ENCODE measurements at regions not wholly inside any gene's neighbourhood (a gene's known extent, or its start where the extent isn't known, plus 50 kb on each side); places are given as distances from the start of the nearest gene placed in this dataset.

DNA sequence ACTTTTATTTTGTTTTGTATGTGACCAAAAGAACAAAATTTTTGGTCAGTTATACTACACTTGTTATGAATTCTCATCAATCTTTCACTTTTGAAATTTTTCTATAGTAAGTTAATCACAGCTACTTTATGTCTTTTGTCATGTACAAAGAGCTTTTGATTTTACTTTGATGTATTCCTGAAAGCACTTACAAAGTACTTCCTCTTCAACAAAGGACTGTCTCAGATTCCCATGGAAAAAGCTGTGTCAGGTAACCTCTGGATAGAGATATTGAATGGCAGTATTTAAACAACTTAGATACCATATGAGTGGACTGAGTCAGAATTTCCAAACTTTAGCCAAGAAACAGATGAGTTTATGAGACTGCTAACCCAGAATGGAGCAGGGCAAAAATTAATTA lies 689.3 kb upstream of the ATXN8OS start:
- DNase-seq, result no peak

DNA sequence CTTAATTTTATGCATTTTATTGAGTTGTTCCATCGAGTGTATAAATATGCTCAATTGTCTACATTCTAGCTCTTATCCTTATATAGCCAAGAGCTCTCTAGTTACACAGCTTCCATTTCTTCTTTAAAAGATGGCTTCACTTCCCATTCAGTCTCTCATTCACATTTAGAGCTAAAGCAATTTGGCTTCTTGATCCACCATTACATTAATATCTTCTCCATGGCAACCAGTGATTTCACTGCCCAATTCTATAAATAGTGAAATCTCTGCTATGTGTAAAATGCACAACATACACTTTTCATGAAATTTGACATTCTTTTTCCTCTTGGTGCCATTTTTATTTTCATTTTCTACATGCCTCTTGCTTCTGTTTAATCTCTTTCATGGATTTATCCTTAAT lies 696.9 kb upstream of the ATXN8OS start:
- no peak for DNase-seq

DNA sequence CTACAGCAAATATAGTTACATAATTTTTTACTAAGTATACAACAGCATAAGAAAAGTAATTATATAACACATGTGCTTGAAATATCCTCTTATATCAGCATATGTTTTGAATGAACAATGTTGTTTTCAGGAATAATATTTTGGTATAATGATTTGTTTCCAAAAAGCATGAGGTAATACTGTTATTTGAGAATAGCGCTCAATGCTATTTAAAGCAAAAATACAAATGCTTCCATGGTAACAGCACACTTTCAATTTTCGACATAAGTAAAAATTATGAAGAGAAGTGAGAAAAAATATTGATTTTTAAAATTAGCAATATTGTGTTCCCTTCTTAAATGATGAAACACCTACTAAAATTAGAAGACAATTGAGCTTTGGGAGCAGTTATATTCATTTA lies 715.9 kb upstream of the ATXN8OS start:
- DNase-seq, result no peak

DNA sequence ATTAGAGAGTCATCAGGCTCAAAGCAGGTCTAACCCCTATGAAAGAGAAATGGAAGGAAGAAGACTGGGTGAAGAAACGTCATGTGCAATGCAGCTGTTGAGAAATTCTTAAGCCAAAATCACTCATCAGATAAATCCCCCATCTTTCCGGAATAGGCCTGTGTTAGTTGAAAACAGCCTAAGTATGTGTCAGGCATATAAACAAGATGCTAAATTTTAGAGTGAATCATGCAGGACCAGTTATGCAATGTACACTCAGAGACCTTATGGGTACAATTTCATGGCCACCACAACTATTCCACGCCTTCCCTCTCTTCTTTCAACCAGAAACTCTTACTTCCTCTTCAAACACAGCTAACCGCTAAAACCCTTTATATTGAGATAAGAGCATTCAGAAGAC lies 717.7 kb upstream of the ATXN8OS start:
- DNase-seq, result no peak

DNA sequence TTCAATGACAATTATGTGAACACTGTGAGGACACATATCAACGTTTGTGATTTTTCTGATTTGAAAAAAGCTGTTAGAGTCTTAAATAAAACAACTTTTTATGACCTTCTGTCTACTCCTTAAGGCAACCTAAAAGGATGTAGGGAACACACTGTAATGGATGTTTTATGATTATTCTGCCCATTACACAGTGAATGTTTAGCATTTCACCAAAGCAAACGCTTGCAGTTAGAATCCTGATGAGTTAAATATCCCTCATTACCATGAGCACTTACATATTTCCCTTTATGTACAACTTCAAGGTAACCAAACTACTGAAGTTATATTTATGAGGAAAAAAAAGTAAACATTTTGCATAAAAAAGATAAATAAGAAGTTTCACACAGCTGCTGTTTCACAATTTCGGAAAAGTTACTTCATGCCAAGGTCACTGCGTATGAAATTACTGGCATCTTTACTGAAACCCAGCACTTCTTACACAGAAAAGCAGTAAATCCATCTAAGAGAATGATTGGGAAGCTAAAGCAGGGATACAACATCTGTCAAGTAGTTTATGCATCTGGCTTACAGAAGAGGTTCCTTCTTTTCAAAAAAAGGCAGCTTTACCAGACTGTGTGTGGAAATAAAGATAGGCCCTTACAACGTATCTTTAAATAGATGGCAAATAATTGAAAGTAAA lies 733.7 kb upstream of the ATXN8OS start:
- DNase-seq, result no peak

DNA sequence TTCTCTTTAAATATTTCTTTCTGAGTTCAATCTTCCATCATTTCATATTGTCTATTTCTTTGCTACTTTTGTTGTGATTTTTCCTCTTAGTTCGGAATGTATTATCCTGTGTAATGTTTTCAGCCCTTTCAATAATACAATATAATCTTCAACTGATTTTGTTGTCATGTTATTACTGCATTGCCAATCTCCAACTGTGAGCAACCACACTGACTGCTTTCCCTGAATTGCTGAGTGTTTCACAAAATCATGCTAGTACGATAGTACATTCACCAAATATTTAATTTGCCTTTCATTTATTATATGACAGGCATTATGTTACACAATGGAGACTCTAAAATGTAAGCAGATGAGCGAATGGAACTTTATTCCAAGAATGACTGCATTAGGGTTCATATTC lies 744.3 kb upstream of the ATXN8OS start:
- DNase-seq, result no peak

DNA sequence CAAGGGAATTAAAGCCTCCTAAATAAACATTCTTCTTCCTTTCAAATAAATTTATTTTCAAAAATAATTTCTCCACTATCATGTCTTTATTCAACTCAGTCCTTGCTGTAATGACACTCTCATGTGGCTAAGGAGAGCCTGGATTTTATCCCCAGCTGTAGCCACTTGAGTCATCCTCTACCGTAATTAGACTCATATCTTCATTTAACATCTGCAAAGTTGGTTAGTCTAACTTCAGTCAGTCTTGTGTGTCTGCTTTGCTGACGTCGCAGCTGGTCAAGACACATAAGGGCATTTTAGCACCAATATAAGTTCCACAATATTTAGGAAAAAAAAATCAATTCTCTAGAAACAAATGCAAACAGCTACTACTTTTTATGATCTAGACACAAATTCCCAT lies 776.4 kb upstream of the ATXN8OS start:
- DNase-seq, result no peak

DNA sequence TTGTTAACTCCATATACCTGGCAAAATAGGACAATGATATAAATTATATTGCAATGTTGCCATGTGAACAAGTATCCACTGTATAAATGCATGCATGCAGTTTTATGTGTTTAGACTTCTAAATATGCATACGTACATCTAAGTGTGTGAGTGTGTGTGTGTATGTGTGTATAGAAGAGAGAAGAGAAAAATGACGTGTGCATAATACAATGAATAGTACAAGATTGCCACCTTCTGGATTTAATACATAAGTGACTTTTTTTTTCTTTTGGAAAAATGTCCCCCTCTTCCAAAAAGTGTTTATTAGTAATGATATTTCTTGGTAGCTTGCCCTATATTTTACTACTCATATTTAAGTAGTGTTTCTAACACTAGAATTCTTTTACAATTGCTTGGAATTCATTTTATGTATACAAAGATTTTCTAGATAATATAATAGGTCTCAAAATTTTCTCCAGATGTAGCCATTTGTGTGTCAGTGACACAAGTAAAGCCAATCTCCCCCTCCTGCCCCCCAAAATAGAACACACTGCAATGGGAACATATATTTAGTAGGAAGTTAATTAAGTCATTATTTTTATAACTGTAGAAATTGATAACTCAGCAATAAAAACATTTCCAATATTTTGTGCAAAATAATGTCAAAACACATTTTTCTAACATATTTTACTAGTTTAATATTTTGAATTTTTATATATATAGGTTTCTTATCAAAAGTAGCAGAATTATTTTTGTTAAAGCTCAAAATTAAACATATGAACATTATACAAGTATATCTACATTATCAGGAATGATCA lies 783.3 kb upstream of the ATXN8OS start:
- peak; percentile 26 for DNase-seq

DNA sequence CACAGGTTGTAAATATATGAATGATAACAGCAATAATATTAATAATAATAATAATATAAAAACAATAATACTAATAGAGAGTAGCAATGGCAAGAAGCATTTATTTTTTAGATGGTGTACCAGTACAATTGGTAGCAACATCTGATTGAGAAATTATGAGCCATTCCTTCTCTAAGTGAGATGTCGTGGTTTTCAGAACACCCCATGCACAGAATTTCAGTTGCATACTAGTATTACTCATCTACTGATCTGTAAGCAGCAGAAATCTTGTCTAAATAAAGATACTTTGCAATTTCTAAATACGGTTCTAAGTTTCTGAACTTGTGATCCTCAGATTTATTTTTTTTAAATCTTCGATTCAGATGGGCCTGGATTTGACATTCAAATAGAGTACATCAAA lies 788.0 kb upstream of the ATXN8OS start:
- no peak for DNase-seq

DNA sequence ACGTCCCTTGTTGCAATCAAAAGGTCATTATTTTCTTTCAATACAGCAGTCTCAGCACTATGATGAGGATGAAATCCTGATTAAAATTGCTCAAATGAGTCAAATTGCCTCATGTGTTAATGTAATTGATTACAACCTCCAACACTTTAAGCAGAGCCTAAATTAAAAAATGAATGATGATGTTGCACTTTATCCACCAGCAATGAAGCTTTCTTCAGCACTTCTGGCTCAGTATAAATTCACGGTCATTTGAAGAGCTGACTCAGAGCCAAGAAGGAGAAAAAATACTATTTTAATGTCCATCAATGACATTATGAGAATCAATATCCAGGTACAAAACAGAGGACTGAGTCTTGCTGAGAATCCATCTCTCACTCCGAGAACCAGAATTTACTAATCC lies 792.6 kb upstream of the ATXN8OS start:
- no peak for DNase-seq

DNA sequence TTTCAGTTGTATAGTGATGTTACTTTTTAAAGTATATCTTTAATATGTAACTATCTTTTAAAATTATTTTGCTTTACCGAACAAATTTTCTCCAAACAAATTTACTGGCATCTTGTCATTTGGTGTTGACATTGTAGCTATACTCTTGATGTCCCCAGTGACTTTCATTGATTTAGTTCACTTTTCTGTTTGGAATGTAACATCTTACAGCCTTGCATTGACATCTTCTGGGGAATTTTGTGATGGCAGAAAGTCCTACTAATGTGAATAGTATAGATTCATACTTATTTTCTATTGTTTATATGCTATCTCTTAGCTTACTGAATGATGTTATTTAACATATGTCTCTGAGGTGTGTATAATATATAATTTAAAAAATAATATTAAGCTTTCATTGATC lies 800.9 kb upstream of the ATXN8OS start:
- no peak for DNase-seq

DNA sequence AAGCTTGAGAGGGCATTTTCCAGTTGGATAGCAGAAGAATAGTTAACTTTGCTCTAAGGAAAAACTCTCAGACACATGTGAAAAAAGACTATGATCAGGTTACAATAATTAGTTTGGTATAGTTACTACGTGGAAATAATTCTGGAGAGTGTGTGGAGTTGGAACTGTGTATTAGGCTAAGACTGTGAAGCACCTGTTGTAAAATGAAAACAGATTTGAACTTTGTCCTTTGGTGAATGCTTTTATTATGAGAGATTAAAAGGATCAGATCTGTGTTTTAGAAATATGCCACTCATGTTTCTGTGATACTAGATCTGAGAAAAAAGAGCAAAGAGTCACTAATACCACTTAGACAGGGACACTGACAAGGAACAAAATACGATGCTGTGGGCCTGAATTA lies 807.5 kb upstream of the ATXN8OS start:
- no peak for DNase-seq

DNA sequence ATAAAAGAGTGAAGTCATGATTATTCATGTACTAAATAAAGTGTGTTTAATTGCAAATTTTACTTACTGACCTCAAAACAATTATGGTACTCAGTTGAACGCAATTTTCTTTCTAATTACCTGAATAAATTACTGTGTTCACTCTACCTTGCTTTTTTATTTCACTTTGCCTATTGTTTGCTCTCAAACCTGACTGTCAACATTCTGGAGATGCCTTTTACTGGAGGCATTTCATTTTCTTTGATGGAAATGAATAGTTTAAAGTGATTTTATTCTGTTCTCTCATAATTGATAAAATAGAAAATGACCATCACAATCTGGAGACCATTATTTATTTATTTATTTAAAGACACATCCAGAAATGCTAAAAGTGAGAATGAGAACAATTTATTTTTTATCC lies 811.5 kb upstream of the ATXN8OS start:
- DNase-seq, result no peak

DNA sequence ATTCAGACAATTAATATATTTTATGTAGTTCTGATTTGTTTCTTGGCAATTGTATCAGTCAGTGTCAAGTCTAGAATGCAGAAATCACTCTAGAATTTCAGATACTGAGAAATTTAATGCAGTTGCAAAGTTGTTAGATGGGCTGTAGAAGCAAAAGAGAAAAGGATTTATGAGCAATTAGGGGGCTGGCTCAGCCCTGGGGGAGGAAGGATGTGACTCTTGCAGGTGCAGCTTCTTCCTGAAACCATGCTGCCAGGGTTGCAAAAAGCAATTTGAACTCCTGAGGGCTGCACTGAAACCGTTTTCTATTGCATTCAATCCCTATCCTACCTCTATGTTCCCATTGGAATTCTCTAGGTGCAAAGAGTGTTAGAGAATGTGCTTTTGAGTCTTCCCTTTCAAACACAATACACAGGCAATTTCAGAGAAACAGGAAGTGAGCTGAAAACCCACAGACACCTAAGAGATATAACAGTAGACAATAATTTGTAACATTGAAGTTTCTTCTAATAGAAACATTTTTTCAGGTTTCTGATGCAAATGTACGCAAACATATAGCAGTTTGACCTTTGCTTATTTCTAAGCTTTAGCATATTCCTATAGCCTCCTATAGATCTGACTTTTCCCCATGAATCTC lies 814.7 kb upstream of the ATXN8OS start:
- DNase-seq, result no peak

DNA sequence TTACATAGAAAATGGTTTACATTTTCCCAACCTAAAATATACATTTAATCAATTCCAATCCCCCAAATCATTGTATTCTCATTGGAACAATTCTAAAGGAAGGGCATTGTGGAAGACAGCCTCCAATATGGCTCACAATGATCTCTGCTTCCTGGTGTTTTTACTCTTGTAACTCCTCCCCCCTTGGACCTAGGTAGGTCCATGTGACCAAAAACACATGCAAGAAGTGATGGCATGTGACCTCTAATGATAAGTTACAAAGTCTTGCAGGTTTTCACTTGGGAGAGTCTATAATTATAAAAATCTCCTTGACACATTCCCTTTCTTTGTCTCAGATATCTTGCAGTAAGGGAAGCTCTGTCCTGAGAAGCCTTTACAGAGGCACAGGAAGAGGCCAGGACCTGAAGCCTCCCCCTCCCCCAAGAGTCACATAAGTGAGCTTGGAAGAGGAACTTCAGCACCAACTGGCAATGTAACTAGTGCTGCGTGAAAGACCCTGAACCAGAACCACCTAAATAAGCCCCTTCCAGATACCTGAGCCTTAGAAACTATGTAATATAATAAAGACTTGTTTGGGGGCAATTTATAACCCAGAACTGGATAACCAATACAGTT lies 816.2 kb upstream of the ATXN8OS start:
- no peak for DNase-seq

DNA sequence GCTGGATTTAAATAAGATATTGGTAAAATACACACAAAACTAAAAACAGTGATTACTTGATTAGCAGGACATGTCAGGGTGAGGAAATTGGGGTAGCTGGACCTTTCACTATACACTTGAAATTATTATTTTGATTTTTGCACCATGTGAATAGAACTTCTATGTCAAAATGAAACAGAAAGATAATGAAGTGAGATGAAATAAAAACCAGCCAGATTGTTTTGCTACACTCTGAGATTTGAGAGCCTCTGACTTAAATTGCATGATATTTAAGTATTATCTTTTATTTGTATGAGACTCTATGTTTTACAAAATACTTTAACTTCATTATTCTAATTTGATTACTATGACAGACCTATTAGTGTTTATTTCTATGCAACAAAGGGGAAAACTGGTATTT lies 819.6 kb upstream of the ATXN8OS start:
- no peak for DNase-seq

DNA sequence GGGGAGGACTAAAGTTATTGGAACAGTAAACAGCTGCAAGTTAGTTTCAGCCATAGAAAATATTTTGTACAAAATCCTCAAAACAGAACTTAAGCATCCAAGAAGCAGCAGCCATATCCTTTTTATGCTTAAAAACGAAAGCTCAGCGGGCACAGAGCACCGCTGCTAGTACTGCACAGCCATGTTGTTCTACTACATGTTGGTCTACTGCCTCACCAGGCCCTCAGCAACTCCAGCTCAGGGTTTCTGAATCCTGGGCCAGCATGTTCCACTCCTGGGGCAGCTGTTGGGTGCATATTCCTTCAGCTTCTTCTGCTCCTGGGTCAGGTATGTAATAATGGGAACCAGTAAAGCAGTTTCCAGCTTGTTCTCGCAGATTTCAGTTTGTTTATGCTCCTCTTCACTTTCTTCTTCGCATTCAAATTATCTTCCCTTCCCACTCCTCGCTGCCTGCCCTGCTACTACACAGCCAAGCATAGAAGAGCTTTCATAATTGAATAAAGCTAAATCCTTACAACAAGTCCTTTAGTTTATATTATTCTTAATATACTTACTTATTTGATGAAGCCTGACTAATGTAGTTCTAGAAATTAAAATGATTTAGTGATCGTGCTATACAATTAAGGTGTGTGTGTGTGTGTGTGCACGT lies 820.5 kb upstream of the ATXN8OS start:
- no peak for DNase-seq

DNA sequence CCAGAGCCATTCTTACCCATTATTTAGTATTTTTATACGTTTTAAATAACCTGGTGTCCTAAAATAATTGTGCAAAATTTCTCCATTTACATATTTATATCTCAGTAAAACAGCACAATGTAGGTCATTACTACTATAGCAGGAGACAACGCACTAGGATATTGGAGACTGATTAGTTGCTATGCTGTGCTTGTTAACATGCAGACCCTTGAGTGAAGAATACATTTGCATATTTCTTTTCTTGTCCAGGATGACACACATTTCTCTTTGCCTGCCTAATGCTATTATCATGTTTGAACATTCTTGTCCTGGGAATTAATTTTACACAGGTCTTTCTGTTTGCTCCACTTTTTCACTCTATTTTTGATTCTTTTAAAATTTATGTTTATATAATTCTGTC lies 823.8 kb upstream of the ATXN8OS start:
- DNase-seq, result no peak

DNA sequence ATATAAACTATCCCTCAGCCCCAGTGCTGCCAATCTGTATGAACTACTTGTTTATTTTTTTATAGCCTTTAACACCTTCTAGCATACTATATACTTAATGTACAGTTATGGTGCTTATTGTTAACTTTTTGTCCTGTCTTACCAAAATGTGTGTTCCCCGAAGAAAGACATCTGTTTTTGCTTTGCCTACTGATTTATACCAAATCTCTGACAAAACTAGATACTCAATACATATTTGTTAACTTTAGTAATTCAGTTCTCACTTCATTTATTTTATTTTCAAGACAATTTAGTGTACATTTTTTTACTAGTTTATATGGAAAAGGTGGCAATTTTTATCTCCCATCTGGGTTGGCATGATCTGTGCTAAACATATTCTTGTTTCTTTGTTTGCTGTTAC lies 824.3 kb upstream of the ATXN8OS start:
- DNase-seq, result no peak

DNA sequence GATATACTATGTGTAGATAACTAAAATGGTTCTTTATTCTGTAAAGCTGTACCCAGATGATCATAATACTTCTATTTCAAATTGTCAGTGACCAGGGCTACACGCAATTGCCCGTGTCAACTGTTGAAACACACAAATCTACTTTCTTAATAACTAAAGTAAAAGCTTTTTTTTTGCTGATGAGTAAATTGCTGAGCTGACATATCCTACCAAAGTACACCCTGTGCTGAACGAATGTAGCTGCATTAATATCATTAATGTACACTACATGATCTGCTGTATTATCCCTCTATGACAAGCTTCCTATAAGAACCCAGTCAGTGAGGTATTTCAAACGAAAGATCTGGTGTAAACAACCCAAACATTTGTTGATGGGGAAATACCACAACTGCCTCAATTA lies 827.2 kb upstream of the ATXN8OS start:
- no peak for DNase-seq

DNA sequence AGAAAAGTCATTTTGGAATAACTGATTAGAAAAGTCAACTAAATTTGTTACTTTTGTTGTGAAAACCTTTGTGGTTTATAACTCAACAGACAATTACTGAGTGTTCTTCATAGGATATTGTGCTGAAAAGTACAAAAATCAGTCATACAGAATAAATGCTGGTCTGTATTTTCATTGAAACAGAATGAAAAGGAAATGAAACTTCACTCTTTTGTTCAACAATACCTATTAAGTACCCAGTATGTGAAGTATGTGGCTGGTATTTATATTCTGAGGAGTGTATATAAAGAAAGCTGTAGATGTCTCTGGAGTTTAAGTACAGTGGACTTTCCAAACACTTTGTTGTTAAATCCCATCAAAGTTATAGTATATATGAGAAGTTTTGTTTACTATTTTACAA lies 828.4 kb upstream of the ATXN8OS start:
- no peak for DNase-seq

DNA sequence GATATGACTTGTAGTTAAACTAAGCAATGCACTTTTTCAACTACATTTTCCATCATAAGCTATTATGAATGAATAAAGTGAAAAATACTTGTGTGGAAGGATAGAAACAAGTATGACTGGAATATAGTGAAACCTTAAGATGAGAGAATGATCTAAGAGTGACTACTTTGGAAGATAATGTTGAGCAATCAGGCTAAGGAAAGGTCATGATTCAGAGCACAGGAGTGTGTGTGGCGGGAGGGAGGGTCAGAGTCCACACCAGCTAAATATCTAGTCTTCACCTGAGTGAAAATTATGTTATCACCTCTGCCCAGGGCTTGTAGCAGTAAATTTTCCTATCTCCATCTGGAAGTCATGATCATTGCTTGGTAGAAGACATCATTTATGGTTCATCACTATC lies 833.4 kb upstream of the ATXN8OS start:
- DNase-seq, result no peak

All from NCI-H2029 (cell line).